SJSA1 (cell line): ENCODE measurements at regions not wholly inside any gene's neighbourhood (a gene's known extent, or its start where the extent isn't known, plus 50 kb on each side); places are given as distances from the start of the nearest gene placed in this dataset.

Experiments used
- DNase-seq, 2 experiments: peaks; one replicate each; pipeline ENCODE4 v3.0.0-alpha.2; 2015 to 2020; ENCODE audit warnings: low spot score in 2 of 2, low read depth in 1 of 2
- H3K27ac ChIP-seq: fragments of 250-450 bp; sonication (Bioruptor Pico); 2 replicates; pipeline ENCODE4 v1.5.1; 2020; ENCODE audit warnings: mild to moderate bottlenecking, moderate library complexity
- H3K27me3 ChIP-seq: fragments of 250-450 bp; sonication (Bioruptor Pico); replicated peaks from 2 replicates; pipeline ENCODE4 v1.5.1; 2020; ENCODE audit warnings: mild to moderate bottlenecking, moderate library complexity
- H3K36me3 ChIP-seq: fragments of 250-450 bp; sonication (Bioruptor Pico); 2 replicates; pipeline ENCODE4 v1.5.1; 2020; ENCODE audit warnings: mild to moderate bottlenecking
- H3K4me1 ChIP-seq: fragments of 250-450 bp; sonication (Bioruptor Pico); replicated peaks from 2 replicates; pipeline ENCODE4 v1.6.1; 2021; ENCODE audit warnings: mild to moderate bottlenecking
- H3K4me3 ChIP-seq: fragments of 250-450 bp; sonication (Bioruptor Pico); 2 replicates; pipeline ENCODE4 v1.5.1; 2020; ENCODE audit warnings: mild to moderate bottlenecking
- H3K9me3 ChIP-seq: fragments of 250-450 bp; sonication (Bioruptor Pico); replicated peaks from 2 replicates; pipeline ENCODE4 v1.5.1; 2020; ENCODE audit warnings: mild to moderate bottlenecking

DNA sequence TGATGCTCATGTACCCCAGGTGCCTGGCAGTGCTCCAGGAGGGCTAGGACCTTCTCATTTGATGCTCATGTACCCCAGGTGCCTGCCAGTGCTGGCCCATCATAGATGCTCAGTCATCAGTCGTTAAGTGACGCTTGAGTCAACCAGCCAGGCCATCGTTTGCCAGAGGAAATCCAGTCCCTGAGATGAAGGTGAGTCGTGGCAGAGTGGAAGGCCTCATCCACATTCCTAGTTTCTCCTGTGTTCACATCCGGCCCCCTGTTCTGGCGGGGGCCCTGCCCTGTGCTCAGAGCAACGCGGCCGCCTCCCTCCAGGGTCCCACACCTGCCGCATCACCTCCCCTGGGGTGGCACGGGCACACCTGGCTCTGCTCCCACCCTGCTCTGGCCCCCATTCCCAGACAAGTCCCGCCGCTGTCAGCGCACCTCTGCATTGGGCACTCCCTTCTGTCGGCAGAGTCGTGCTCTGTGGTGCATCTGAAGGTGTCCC is 279.9 kb downstream of the BRD1 start:
- Histone ChIP-seq H3K4me3 (no peak overlapping the region), H3K36me3 (no peaks in the 10 kb centered on the region), H3K27me3 (no peaks in the 10 kb centered on the region), H3K27ac (no peak overlapping the region), H3K4me1 (no peaks in the 10 kb centered on the region), H3K9me3 (peaks cover 23% of the 10 kb centered on the region)
- DNase-seq = no peak

DNA sequence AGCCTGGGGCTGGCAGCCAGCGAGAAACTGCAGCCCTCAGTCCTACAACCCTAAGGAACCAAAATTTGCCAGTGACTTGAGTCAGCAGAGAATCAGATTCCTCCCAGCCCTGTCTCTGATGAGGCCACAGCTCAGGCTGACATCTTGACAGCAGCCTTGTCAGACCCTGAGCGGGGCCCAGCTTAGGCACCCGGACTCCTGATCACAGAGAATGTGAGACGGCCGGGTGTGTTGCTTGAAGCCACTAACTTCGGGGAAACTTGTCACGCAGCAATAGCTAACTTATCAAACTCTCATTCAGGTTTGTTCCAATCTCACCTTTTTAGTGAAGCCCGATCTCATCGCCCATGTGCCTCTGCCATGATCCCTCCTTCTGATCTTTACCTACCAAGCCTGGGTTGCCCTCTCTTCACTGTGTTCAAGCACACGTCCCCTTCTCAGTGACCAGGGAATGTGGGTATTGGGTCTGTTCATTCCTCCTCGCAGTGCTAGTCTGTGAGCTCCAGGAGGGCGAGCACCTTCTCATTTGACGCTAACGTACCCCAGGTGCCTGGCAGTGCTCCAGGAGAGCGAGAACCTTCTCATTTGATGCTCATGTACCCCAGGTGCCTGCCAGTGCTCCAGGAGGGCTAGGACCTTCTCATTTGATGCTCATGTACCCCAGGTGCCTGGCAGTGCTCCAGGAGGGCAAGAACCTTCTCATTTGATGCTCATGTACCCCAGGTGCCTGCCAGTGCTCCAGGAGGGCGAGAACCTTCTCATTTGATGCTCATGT is 280.7 kb downstream of the BRD1 start:
- peaks cover 21% of the 10 kb centered on the region for H3K9me3 ChIP-seq
- H3K36me3 ChIP-seq = no peaks in the 10 kb centered on the region
- DNase-seq = no peak
- no peak overlapping the region for H3K4me3 ChIP-seq
- no peaks in the 10 kb centered on the region for H3K4me1 ChIP-seq
- no peaks in the 10 kb centered on the region for H3K27me3 ChIP-seq
- no peak overlapping the region for H3K27ac ChIP-seq

DNA sequence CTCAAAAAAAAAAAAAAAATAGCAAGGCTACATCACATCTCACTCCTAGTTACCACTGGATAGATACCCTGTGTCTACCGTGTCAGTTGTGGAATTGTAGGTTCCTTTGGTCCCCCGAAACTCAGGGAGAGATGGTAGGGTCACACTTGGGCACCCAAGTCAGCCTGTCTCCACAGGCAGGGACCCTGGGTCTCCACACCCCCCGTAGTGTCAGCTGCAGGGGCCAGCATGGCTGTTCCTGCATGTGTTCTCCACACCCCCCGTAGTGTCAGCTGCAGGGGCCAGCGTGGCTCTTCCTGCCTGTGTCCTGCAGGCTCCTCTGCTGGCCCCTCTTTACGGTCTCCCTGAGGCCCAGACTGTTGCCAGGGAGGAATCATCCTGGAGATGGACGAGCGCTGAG is 282.1 kb downstream of the BRD1 start:
- no peak for DNase-seq
- Histone ChIP-seq H3K36me3 (no peaks in the 10 kb centered on the region), H3K27ac (no peak overlapping the region), H3K27me3 (no peaks in the 10 kb centered on the region), H3K4me1 (no peaks in the 10 kb centered on the region), H3K9me3 (peaks cover 16% of the 10 kb centered on the region), H3K4me3 (no peak overlapping the region)

DNA sequence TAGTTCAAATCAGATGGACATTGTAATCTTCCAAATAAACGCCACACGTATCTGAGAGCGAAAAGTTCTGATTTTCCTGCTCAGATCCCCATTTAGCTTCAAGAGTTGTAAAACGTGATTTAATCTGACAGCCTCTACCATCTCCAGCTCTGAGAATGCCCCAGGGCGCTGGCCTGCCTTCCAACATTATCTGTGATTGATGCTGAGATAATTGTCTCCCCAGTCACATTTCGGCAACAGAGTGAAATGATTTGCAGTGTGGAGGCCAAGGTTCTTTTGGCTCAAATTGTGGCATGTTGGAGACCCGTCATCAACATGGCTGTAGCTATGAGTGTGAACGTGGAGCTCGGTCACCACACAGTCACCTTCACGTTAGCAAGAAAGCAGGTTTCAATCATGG is 283.4 kb downstream of the BRD1 start:
- H3K4me3 ChIP-seq = no peak overlapping the region
- H3K27ac ChIP-seq = no peak overlapping the region

DNA sequence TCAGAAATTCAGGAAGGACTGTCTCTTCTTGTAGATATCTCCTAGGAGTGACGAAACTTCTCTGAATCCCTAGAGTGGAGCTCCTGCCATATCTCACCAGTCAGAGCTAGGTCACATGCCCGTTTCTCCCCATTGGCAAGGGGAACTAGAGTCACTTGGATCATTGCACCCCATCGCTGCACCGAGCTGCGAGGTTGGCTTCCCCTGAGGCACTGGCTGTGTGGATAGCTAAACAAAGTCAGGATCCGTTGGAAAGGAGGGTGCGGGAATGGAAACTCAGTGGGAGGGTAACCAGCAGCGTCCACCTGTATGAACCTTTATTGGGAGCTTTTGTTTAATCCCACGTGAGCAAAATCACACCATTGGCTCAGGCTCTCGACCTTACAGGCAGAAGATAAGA is 283.8 kb downstream of the BRD1 start:
- Histone ChIP-seq H3K27ac (no peak overlapping the region), H3K4me1 (no peaks in the 10 kb centered on the region), H3K36me3 (no peaks in the 10 kb centered on the region), H3K9me3 (peaks cover 9% of the 10 kb centered on the region), H3K27me3 (no peaks in the 10 kb centered on the region), H3K4me3 (no peak overlapping the region)
- DNase-seq = no peak

More for the DNA sequence above, 283.4 kb downstream of the BRD1 start:
- H3K9me3 ChIP-seq = peaks cover 13% of the 10 kb centered on the region
- no peak for DNase-seq
- no peaks in the 10 kb centered on the region for H3K4me1 ChIP-seq
- H3K36me3 ChIP-seq = no peaks in the 10 kb centered on the region
- H3K27me3 ChIP-seq = no peaks in the 10 kb centered on the region

DNA sequence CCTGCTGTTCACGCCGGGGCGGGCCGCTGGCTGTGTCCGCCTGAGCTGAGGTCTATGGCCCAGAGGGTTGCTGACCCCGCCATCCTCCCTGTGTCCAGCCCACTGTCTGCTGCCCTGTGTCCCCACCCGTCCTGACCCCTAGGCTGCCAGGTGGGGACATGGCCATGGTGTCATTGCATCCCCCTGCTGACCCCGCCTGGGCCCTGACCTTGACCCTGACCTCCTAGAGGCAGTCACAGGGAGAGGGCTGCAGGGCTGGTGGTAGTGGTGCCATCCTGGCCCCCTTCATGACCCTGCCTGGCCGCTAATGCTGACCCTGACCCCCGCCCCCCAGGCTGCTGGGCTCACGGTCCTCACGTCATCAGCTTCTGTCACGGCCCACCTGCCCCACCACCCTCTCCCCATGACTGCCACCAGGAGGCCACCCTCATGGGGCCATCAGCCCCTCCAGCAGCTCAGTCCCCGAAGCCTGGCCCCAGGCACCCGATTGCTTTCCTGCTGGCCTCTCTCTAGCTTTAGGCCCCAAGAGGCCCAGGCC is 285.9 kb downstream of the BRD1 start:
- Histone ChIP-seq H3K27me3 (no peaks in the 10 kb centered on the region), H3K27ac (no peak overlapping the region), H3K9me3 (peaks cover 4% of the 10 kb centered on the region), H3K4me3 (no peak overlapping the region), H3K36me3 (no peaks in the 10 kb centered on the region), H3K4me1 (no peaks in the 10 kb centered on the region)
- no peak for DNase-seq

DNA sequence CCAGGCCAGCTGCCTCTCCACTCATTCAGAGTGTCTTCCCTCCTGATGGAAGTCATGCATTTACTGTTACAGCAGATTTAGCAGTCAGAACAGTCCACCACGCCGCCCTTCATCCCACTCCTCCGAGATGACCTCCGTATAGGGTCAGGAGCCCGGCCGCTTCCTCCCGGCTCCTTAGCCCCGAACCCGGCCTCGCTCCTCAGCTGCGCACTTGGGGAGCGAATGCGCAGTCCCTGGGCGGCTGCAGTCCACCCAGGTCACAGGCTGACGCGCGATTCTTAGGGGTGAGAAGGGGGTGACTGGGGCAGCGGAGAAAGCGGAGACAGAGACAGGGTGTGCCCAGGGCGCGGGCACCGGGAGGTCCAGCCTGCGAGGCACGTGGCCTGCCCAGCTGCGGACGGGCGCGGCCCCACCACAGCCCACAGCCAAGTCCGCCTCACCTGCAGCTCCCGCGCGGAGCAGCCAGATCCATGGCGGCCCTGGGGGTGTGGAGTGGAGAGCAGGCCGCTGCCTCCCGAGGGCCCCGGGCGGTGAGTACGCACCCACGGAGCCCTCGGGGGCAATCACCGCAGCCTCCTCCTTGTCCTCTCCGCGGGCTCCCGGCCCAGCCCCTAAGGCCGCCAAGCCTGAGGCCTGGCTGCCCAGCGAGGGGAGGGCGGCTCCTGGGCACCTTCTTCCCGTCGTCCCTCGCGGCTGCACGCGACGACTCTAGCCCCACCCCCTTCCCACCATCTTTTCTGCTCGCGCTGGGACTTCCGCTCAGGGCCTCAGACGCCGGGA is 286.6 kb downstream of the BRD1 start:
- Histone ChIP-seq H3K27me3 (no peaks in the 10 kb centered on the region), H3K9me3 (peaks cover 4% of the 10 kb centered on the region), H3K4me1 (no peaks in the 10 kb centered on the region), H3K4me3 (no peak overlapping the region), H3K36me3 (no peaks in the 10 kb centered on the region), H3K27ac (no peak overlapping the region)
- no peak for DNase-seq

DNA sequence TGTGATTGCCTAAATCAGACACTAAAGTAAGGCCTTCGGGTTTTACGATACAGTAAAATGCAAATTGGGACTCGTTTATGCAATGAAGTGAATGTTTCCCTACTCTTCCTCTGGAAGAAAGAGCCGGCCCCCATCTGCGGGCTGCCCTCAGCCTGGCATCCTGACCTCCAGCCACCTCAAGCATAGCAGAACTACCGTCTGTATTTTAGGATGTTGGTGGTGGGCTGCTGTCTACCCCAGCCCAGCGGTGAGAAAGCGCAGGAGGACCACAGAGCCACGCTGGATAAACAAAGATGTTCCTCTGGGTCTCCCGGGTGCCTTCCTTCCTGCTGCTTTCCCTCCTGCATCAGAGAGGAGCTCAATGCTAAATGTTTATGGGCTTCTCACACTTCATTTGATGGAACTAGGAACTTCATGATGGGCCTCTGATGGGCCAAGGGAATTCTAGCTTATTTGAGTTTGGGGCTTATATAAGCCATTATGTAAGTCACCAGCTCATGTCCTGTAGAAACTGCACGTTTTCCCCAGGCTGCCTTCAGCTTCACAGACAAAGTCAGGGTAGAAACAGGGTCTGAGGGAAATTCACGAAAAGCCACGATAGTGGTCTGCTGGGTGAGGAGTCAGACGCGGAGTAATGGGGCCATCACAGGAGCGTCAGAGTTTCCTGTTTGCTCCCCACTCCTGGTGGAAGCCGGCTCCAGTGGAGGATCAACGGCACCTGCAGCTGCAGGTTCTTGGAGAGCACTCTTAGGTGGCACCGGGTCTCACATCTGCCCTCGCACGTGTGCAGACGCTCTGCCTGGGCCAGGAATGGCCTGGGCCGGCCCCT is 287.4 kb downstream of the BRD1 start:
- Histone ChIP-seq H3K27me3 (no peaks in the 10 kb centered on the region), H3K9me3 (peaks cover 6% of the 10 kb centered on the region), H3K27ac (no peak overlapping the region), H3K4me3 (no peak overlapping the region), H3K36me3 (no peaks in the 10 kb centered on the region), H3K4me1 (no peaks in the 10 kb centered on the region)
- no peak for DNase-seq

DNA sequence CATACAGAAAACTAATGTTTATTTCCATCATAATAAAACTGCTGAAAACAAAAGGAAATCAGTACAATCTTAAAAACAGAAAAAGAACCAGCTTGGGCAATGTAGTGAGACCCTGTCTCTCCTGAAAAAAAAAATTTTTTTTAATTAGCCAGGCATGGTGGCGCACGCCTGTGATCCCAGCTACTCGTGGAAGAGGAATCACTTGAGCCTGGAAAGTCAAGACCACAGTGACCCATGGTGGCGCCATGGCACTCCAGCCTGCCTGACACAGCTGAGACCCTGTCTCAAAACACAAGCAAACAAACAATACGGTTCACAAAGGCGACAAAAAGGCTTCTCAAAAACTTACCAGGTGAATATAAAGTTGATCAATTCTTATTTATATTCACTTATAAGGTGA is 289.7 kb downstream of the BRD1 start:
- Histone ChIP-seq H3K4me1 (no peaks in the 10 kb centered on the region), H3K27me3 (no peaks in the 10 kb centered on the region), H3K36me3 (no peaks in the 10 kb centered on the region), H3K27ac (no peak overlapping the region), H3K9me3 (peaks cover 3% of the 10 kb centered on the region), H3K4me3 (no peak overlapping the region)
- DNase-seq = no peak

DNA sequence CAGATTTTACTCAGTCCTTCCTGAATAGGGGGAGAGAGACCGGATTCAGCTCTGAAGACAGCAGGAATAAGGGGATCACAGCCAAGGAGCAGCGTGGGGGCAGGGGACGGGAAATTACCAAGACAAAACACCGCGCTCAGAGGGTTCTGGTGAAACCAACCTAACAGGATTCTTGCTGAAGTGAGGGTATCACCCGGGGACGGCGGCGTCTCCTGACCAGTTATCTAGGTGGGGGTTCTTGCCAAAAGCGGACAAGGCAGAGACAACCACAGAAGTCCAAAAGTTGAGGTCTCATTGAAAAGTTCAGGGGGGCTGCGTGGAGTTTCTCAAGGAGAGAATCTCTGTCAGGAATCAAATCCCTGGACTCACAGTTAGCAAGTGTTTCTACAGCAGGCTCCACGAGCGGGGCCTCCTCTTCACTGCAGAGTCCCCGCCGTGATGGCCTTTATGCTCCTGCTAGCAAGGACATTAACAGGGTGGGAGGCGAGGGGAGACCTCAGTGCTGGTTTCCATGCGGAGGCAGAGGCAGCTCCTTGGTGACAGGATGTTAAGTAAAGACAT is 291.0 kb downstream of the BRD1 start:
- Histone ChIP-seq H3K4me3 (no peak overlapping the region), H3K27ac (no peak overlapping the region), H3K4me1 (no peaks in the 10 kb centered on the region), H3K27me3 (no peaks in the 10 kb centered on the region), H3K9me3 (peaks cover 3% of the 10 kb centered on the region; the same call in 1 of the 2 replicates), H3K36me3 (no peaks in the 10 kb centered on the region)
- no peak for DNase-seq

DNA sequence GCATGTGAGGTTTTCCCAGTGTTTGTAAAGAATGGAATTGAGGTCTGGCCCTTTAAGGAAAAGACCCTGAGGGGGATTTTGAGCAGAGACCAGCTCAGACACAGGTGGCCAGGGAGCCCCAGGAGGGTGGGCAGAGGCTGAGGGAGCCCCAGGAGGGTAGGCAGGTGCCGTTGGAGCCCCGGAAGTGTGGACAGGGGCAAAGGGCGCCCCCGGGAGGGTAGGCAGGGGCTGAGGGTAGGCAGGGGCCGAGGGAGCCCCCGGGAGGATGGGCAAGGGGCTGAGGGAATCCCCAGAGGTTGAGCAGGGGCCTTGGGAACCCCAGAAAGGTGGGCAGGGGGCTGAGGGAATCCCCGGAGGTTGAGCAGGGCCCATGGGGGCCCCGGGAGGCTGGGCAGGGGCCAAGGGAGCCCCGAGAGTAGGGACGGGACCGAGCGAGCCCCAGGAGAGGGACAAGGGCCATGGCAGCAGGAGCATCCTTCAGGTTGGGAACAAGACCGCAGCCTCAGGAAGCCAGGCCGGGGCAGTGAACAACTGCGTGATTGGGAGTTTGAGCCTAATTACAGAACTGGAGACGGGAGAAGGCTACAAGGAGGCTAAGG is 292.0 kb downstream of the BRD1 start:
- Histone ChIP-seq H3K36me3 (no peaks in the 10 kb centered on the region), H3K27me3 (no peaks in the 10 kb centered on the region), H3K4me3 (no peak overlapping the region), H3K27ac (no peak overlapping the region), H3K9me3 (peaks cover 8% of the 10 kb centered on the region; the same call in 1 of the 2 replicates), H3K4me1 (no peaks in the 10 kb centered on the region)
- DNase-seq = no peak

DNA sequence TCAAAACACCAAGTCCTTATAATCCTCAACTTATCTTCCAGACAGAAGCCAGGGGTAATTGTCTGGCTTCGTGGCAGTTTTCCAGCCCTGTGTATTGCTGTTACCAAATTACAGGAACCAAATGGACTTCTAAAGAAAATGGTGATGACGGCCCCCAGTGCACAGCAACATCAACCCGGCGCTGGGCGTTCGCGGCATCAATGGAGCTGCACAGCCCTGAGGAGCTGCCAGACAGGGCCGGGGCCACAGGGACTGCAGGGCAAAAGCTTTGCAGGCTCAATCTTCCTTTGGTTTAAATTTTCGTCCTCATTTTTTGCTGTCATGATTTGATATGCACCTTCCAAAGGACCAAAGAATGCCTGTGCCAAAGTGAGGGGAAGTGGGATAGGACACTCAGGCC is 292.5 kb downstream of the BRD1 start:
- no peaks in the 10 kb centered on the region for H3K27me3 ChIP-seq
- H3K4me1 ChIP-seq = no peaks in the 10 kb centered on the region
- DNase-seq = no peak
- no peaks in the 10 kb centered on the region for H3K36me3 ChIP-seq
- no peak overlapping the region for H3K4me3 ChIP-seq
- peaks cover 8% of the 10 kb centered on the region; the same call in 1 of the 2 replicates for H3K9me3 ChIP-seq
- no peak overlapping the region for H3K27ac ChIP-seq

DNA sequence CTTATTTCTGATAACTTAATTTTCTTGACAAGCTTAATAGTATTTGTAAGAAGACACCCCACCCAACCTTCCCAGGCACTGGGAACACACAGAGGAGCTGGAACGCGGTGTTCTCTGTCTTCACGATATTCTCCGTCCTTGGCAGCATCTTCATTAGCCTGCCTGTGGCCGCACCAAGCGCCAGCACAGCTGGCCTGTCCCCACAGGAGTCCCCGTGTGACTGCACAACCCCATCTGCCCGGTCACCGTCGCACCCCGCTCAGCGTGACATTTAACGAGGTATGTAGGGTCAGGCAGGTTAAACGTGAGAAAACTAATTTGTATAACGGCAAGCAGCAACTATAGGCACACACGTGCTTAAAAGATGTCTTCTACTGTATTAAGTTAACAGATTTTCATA is 293.3 kb downstream of the BRD1 start:
- no peaks in the 10 kb centered on the region for H3K4me1 ChIP-seq
- H3K36me3 ChIP-seq = no peaks in the 10 kb centered on the region
- no peak overlapping the region for H3K27ac ChIP-seq
- H3K4me3 ChIP-seq = no peak overlapping the region
- 0 out of 2 replicates have a peak, but pooled peaks cover 8% of the 10 kb centered on the region for H3K9me3 ChIP-seq
- no peaks in the 10 kb centered on the region for H3K27me3 ChIP-seq
- DNase-seq = no peak
